ENCODE measurements at regions not wholly inside any gene's neighbourhood (a gene's known extent, or its start where the extent isn't known, plus 50 kb on each side); places are given as distances from the start of the nearest gene placed in this dataset.

GRCh38 chr12:130076126-130076525, 86.1 kb upstream of the FZD10 start:
- 53 to 61% methylated on average over 3 of the region's 3 CpGs for WGBS, 2 donors
- no peak for FAIRE-seq
- Histone ChIP-seq H3K9me3 (no peaks in the 10 kb centered on the region), H3K4me3 (no peak overlapping the region), H3K36me3 (no peaks in the 10 kb centered on the region), H3K27ac (no peak overlapping the region), H3K4me1 (no peaks in the 10 kb centered on the region), H3K27me3 (no peaks in the 10 kb centered on the region)
- intact Hi-C loops (cut with DNase I): no loop called here
- DNase-seq: no peak
- TF ChIP-seq CTCF (IDR thresholded peaks at IDR 0.05): no peak
- no peak for ATAC-seq

- WGBS, 2 donors: 16 to 26% methylated on average over 5 of the region's 5 CpGs
- TF ChIP-seq CTCF (IDR thresholded peaks at IDR 0.05): no peak
Measured at GRCh38 chr12:130076752-130077151, 85.5 kb upstream of the FZD10 start.

GRCh38 chr12:130078852-130079251, 83.4 kb upstream of the FZD10 start:
- Histone ChIP-seq H3K4me3 (no peak overlapping the region), H3K27me3 (no peaks in the 10 kb centered on the region), H3K36me3 (no peaks in the 10 kb centered on the region), H3K9me3 (no peaks in the 10 kb centered on the region), H3K4me1 (no peaks in the 10 kb centered on the region), H3K27ac (no peak overlapping the region)
- FAIRE-seq (no peak), DNase-seq (no peak), ATAC-seq (no peak)
- TF ChIP-seq CTCF (IDR thresholded peaks at IDR 0.05): no peak
- intact Hi-C loops (cut with DNase I): no loop called here
- WGBS, 2 donors: 35 to 36% methylated on average over 3 of the region's 3 CpGs

More at GRCh38 chr12:130076752-130077151, 85.5 kb upstream of the FZD10 start:
- no peaks in the 10 kb centered on the region for H3K27me3 ChIP-seq
- H3K9me3 ChIP-seq: no peaks in the 10 kb centered on the region
- H3K4me1 ChIP-seq: no peaks in the 10 kb centered on the region
- H3K4me3 ChIP-seq: no peak overlapping the region
- no peak for ATAC-seq
- FAIRE-seq: no peak
- intact Hi-C loops (cut with DNase I): no loop called here
- no peak for DNase-seq
- no peak overlapping the region for H3K27ac ChIP-seq
- H3K36me3 ChIP-seq: no peaks in the 10 kb centered on the region

DNA sequence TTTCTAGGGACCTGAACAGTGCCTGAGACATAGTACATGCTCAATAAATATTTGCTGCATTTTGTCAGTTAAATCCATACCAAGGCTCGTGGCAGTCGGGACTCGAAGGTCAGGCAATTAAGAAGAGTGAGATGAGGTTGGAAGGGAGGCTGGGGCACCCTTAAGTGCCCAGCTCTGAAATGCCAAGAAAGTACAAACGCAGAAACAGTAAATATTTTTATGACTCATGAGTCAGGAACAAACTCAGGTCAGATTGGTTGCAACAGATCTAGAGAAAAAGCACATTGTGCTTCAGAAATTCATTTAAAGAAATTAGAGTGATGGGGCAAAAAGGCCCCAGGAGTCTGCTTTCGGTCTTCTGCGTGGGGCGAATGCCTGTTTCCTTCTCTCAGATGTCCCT, 83.0 kb upstream of the FZD10 start:
- Histone ChIP-seq H3K4me1 (no peaks in the 10 kb centered on the region), H3K27me3 (no peaks in the 10 kb centered on the region), H3K4me3 (no peak overlapping the region), H3K36me3 (no peaks in the 10 kb centered on the region), H3K9me3 (no peaks in the 10 kb centered on the region), H3K27ac (no peak overlapping the region)
- ATAC-seq (no peak), DNase-seq (no peak), FAIRE-seq (no peak)
- intact Hi-C loops (cut with DNase I): no loop called here
- no peak for TF ChIP-seq CTCF (IDR thresholded peaks at IDR 0.05)
- WGBS, 2 donors: 53 to 61% methylated on average over 7 of the region's 7 CpGs

DNA sequence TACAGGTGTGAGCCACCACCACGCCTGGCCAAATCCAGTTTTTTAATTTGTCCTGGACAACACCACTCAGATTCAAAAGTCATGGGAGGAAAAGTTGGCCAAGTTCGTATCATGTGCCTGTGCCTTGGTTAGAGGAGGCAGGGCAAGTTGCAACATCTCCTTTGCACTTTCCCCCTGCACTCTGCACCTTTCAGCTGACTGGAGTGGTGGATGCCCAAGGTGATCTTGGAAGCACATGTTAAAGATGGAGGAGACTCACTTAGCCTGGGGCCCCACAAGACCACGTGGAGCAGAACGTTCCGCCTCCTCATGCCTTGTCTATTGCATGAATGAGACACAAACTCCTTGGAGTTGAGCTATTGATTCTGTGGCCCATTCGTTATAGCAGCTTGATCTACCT, 82.1 kb upstream of the FZD10 start:
- 47 to 79% methylated on average over 6 of the region's 6 CpGs for WGBS, 2 donors
- DNase-seq (no peak), FAIRE-seq (no peak), ATAC-seq (no peak)
- intact Hi-C loops (cut with DNase I): no loop called here
- Histone ChIP-seq H3K4me3 (no peak overlapping the region), H3K27me3 (no peaks in the 10 kb centered on the region), H3K9me3 (no peaks in the 10 kb centered on the region), H3K4me1 (no peaks in the 10 kb centered on the region), H3K36me3 (no peaks in the 10 kb centered on the region), H3K27ac (no peak overlapping the region)
- TF ChIP-seq CTCF (IDR thresholded peaks at IDR 0.05): no peak
